NCI-H1436 treated with DMSO at 0.1 percent for 48 hours (cell line): ENCODE measurements at regions not wholly inside any gene's neighbourhood (a gene's known extent, or its start where the extent isn't known, plus 50 kb on each side); places are given as distances from the start of the nearest gene placed in this dataset.
"Not testable (repeated sequence)": the region's sequence is repeated elsewhere in the genome, so short reads cannot be mapped to it uniquely, and the experiment has no call there.

ENCODE experiments used
- DNase-seq: peaks from one replicate; lab custom pipeline; 2025; lab: John Stamatoyannopoulos, UW

DNA sequence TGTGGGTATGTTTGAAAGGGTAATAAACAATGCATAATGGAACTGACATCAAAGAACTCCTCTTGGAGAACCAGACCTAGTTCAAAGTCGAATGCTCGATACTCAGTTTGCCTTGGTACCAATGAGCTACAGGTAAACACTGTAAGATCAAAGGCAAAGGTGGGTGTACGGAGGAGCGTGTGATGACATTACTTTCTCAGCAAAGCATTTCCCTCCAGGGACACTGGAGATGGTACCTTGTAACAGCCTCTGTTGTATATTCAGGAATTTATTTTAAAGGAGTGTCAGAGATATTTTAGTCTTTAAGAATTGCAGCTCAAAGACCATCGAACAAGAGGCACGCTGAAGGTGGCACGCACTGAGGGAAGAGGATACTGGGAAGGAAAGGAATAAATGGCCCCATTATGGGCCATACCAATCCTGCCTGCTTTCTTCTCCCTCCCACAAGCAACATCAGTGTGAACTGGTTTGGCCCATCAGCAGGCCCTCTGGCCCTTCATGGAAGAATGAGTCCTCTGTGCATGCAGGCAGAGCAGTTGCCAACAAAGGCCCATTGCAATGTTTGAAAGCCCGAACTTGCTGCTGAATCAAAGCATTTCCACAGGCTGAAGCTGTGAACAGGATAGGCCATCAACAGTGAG is 410.2 kb downstream of the ACTL7B start:
- DNase-seq = no peak

DNA sequence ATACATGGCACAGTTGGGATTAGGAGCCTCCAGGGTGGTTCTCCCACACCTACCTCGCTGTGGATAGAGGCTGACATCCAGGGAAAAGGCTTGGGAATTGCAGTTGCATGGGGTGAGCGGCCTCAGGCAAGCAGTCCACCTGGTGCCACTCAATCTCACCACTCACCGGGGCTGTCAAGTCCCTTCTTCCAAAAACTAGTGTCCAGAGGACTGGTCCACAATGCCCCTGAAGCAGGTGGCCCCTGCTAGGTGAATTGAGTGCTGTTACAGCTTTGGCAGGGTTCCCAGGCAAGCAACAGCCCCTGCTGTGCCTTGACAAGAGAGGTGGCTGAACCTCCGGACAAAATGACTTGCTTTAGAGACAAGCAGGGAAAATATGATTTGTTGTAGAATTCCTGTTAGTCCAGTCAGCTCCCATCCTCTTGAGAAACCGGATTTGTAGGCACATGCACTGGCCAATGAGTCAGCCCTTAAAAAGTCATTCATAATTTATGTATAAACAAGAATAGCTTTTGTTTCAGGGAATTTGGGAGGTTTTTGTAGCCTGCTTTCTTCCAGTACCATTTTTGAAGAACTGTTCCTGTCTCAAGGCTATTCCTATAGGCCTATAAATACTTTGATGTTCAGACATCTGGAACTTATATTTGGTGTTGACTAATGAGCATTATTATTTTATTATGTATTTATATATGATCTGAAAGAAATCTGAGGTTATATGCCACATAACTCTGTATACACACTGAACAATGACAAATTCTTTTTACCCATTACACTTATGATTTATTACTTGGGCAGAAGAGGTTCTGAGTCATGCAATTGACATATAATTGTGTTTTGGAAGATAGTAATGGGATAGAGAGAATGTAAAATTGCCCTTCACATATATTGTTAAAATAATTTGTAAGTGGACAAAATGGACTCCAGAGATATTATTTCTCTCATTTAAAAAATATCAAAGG is 411.1 kb downstream of the ACTL7B start:
- no peak for DNase-seq

DNA sequence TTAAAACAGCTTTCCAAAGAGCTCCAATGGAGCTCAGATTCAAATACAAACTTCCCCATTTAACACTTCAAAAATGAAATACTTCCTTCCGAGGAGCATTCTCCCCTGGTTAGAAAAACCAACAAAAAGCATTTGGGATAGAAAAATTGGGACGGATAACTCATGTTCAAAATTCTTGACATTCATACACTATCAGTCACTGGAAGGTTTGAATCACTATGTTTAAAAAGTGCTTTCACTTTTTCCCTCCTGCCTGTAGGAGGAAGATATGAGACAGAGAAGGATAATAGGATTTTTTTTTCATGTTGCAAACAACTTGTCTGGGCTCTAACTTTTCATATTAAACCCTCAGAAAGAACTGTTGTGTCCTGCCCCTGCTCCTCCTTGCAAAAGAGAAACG is 412.0 kb downstream of the ACTL7B start:
- DNase-seq = no peak

DNA sequence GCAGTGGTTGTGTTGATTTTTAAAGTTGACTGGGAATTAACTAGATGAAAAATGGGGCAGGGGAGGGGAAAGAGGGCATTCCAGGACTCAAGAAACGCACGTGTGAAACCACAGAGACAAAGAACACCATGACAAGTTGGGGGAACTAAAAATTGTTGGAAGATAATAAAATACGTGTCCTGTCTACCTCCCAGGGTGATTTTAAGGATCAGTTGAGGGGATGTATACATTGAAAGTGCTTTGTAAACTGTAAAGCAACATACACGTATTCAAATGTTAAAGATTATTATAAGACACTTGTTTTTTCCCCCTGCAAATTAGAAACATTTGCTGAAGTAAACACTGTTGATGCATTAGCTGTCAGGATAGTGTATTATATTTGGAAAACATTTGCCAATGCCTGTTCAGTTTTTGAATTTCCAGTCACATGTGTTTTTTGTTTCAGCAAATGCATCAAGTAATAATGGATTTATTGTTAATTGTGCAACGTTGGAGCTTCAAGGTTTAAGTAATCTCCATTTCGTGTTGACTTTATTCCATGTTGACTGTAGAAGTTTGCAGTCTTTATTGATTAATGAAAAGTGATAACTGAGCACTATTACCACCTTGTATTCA is 412.7 kb downstream of the ACTL7B start:
- DNase-seq = no peak

DNA sequence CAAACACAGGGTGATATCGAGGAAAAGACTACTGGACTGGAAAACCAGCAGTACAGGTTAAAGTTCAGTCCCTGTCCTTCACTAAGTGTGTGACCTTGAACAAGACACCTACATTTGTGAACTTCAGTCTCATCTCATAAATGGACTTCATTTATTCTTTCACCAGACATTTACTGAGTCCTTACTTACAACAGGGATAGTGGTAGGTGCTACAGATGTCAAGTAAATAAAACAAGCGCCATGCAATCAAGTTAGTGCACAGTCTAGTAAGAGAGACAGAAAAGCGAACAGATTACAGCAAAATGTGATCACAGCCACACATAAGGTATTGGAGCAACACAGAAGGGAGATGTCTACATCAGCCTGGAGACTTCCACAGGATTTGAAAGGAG is 413.2 kb downstream of the ACTL7B start:
- no peak for DNase-seq

DNA sequence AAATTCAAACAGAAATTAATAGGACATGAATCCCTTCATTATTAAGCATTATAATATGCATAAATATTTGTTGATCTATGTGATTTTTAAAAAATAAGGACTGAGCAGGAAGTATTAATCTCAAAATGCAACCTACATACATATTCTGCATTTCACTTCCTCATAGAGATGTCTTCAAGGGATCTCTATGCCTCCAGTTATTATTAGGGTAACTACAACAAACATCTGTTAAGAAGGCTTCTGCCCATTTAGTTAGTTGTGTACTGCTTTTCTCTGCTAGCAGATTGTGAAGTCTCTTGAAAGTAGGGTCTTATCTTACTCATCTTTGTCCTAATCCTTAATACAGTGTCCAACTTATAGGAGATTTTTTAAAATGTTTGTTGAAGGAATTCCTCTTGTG is 414.1 kb downstream of the ACTL7B start:
- no peak for DNase-seq

DNA sequence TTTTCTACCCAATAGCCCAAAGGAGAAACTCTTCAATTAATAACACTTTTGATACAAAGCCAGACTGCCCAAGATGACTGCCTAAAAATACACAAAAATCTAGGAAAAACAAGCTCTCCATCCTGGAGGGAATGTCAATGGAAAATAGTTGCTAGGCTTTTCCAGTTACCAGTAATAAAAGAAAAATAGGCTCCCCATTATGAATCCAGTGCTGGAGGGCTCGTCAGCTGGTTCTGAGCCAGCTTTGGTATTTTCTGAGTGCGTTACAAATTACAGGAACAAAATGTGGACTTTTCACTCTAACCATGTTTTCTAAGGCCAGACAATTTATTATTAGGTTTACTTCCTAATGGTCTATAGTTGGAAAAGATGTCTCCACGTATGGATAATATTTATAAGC is 414.5 kb downstream of the ACTL7B start:
- DNase-seq = no peak

DNA sequence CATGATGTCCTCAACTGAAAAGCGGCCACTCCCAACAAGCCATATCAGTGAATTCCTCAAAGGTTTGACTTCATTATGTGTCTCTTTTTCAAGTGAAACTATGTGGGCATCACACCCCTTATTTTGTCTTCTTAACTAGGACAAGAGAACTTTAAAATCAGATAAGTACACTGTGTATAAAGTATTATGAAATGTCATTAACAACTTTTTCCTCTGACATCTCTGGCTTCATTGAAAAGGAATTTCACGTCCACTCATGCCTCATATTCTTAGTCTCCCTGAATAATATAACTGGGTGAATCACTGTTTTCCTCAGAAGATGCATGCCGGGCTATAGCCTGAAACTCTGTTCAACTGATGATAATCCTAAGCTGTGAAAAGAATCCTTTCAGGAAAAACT is 415.8 kb downstream of the ACTL7B start:
- no peak for DNase-seq

DNA sequence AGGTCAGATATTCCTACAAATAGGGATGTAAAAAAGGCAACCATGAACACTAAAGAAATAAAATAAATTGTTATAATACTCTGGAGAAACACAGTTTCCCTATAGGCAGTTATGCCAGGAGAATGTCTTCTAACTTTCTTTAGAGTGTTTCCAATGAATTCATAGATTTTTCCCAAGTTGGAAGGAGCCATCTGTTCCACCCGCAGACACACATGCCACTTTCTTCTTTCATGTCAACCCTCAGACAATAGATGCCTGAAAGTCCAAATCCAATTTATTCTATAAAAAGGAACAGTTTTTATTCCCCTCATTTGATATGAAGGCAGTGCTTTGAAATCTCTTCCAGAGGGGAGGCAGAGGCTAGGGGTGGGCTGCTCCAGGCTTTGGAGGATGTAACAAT is 418.1 kb downstream of the ACTL7B start:
- DNase-seq = no peak

DNA sequence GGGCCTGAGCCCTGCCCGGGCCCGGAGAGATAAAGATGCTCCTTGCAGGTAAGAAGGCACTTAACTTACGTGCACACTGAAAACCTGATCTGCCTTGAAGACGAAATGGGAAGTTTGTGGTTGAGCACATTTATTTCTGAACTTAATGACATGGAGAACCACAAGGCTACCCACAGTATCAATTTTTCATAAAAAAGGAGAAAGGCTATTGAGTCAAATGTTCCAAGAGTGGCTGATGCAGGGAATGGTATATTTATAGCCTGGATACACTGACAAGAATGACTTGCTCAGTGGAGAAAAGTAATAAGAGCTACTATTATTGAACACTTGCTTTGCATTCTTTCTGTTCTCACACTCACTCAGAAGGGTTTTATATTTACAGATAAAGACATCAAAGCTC is 419.3 kb downstream of the ACTL7B start:
- DNase-seq = no peak

DNA sequence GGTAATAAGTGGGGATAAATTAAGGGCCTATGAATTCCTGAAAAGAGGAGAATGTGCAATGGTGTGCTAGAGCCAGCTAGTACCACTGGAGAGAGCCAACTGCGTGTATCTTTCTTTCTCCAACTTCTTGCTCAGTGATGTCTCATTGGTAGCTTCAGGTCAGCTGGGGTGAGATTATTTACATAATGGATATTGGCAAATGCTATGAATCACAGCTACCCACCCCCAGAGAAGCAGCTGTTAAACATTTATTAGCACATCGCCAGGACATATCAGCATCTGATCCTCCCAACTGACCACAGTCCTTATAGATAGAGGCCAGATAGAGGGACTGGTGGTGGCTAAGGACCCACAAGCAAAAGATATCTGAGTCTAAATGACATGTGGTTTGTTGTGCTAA is 421.3 kb downstream of the ACTL7B start:
- no peak for DNase-seq

DNA sequence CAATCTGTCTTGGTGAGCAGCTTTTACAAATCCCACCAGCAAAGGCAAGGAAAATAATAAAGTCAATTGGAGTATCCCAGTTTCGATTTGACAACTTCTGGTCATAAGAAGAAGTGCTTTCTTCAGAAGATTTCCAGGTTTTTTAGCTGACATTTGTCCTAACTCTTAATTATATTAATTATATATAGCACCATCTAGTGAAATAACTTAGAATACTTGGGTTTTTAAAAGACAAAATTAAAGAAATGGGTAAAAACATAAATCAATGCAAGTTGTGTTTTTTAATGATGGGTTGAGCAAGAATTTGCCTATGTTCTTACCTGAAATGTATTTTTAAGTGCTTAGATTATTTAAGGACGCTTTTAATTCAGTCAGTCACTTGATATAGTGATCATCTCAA is 421.8 kb downstream of the ACTL7B start:
- DNase-seq = no peak

DNA sequence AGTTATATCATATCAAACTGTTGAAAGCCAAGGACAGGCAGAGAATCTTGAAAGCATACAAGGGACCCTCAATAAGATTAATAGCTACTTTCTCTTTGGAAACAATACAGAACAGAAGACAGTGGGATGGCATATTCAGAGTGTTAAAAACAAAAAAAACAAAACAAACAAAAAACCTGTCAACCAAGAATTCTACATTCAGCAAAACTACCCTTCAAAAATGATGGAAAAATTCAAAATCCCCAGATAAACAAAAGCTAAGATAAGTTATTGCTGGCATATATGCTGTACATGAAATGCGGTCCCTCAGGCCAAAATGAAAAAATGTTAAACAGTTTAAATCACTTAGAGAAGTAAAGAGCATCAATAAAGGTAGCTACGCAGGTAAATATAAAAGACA is 425.1 kb downstream of the ACTL7B start:
- no peak for DNase-seq

DNA sequence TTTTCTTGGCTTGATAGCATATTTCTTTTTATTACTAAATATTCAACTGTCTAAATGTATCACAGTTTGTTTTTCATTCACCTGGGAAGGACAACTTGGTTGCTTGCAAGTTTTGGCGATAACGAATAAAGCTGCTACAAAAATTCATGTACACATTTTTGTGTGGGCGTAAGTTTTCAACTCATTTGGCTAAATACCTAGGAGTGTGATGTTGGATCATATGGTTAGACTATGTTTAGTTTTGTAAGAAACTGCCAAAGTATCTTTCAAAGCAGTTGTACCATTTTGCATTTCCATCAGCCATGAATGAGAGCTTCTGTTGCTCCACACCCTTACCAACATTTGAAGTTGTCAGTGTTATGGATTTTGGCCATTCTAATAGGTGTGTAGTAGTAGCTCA is 428.0 kb downstream of the ACTL7B start:
- DNase-seq = no peak

DNA sequence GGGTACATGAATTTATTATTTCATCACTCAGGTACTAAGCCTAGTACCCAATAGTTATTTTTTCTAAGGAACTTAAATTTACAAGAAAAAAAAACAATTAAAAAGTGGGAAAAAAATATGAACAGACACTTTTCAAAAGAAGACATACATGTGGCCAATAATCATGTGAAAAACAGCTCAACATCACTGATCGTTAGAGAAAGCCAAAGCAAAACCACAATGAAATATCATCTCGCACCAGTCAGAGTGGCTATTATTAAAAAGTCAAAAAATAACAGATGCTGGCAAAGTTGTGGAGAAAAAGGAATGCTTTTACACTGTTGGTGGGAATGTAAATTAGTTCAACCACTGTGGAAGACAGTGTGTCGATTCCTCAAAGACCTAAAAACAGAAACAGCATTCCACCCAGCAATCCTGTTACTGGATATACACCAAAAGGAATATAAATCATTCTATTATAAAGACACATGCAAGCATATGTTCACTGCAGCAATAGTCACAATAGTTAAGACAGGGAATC is 429.3 kb downstream of the ACTL7B start:
- DNase-seq = not testable (repeated sequence)

DNA sequence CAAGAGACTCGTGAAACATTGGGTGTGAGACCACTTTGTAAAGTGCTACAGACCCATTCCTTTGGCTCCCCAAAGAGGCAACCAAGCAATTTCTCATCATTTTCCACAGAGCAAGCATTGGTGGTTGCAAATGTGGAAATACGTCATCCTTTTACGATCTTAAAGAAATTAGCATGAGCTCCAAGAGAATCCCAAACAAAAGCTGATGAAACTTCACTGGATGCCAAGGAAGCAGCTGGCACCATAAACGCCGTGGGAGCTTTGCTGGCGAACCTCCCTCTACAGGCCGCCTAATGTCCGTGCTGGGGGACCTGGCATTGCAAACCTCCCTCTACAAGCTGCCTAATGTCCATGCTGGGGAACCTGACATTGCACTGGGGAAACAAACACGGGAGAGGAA is 432.4 kb downstream of the ACTL7B start:
- DNase-seq = no peak

DNA sequence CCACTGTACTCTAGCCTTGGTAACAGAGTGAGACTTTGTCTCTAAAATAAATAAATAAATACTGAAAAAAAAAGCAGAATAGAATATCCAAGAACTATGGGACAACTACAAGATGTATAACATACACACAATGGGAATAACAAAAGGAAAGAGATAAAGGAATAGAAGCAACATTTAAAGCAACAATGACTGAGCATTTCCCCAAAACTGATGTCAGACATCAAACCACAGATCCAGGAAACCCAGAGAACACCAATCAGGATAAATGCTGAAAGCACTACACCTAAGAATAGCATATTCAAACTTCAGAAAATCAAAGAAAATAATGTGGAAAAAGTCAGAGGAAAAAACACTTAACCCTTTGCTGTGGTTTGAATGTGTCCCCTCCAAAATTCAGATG is 436.4 kb downstream of the ACTL7B start:
- DNase-seq = no peak

DNA sequence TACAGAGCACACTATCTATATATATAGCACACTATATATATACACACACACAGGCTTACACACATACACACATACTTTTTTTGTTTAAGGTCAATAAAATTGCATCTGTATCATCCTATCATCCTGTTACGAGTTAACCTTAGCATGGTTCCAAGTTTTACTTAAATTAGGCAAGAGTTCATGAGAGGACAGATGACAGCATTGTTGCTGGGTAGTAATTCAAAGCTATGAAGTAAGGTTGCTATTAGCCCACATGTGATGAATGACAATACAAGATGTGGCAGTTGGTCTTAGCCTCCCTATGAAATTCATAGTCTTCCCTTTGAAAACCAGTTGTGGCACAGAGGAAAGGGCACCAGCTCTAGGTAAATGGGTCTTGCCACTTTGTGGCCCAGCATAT is 438.1 kb downstream of the ACTL7B start:
- no peak for DNase-seq

DNA sequence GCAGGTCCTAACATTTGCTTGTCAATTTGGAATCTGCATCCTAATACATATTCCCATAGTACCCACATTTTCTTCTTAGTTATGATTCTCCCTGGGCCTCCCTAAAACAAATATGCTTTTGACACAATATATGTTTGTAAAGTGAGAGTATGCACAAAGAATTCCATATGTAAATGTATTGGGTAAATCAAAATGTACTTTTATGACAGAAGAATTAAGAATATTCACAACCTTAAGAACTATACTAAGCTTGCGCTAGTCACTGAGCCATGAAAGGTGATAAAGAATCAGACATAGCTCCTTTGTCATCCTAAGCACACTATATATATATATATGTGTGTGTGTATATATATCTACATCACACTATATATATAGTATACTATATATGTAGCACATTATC is 438.5 kb downstream of the ACTL7B start:
- DNase-seq = no peak

DNA sequence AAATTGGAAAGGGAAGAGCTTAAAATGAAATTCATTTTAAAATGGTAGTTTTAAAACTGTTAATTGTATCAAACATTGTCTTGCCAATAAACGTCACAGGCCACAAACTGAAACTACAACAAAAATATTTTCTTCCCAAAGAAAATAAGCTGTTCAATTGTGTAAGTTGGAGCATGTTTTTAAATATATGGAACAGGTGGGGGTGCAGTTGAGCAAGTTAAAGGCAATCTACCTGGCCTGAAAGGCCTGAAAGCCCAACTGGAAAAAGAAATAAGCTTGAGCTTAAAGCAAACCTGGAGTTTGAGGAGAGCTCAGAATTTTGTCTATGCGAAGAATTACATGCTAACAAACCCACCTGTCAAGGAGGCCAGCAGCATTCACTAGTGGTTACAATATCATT is 439.5 kb downstream of the ACTL7B start:
- DNase-seq = no peak

DNA sequence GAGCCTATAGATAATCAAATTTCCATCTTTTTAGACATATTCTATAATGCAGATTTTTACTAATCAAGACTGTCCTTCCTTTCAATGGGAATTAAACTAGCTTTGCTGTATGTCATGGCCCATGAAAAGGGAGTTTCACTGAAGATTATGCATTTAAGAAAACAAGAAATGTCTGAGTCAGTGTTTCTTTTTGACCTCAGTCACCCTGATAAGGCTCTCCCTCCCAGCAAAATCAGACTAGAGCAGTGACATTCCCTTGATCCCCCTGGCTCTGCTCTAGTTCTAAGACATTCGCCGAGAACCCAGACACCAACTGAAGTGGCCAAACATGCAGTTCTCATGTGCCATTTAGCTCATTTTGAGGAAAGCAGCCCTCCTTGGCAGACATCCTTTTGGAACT is 442.0 kb downstream of the ACTL7B start:
- no peak for DNase-seq

DNA sequence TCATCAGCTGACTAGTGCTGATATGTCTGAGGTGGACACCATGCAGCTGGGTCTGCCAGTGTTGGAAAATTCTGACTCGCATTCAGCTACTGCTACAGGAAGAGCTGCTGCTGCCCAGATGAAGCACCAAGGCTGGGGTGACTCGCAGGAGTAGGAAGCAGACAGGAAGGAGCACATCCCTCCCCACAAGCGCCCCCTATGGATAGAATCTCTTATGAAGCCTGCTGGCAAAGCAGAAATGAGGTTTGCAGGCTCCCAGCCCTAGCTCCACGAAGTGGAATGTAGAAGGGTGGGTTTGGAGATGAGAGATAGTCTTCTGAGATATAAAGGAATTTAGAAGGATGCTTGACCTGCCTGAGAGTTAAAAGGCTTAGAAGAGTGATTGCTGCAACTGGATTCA is 443.0 kb downstream of the ACTL7B start:
- no peak for DNase-seq

DNA sequence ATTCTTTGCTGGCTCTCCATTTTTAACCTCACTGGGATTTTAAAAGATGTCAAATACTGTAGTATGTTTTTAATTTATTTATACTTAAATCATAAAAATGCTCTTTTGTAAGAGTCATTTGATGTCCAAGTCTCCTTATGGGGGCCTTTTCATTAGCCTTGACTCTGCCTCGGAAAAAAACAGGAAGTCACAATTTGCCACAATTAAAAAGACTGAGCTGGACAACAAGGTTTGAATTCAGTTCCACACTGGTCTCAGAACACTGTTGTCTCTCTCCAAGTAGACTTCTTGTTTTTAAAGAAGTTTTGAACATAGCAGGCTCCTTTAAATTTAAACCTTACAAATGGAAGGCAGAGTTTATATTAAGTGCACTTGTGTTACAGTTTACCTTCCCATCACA is 444.2 kb downstream of the ACTL7B start:
- DNase-seq = no peak
